Smooth muscle cell (in vitro differentiated cells): ENCODE measurements at regions not wholly inside any gene's neighbourhood (a gene's known extent, or its start where the extent isn't known, plus 50 kb on each side); places are given as distances from the start of the nearest gene placed in this dataset.

Experiments used
- DNase-seq: peaks from one replicate; lab custom pipeline; 2025; ENCODE audit not compliant: unreplicated experiment; lab: John Stamatoyannopoulos, UW
- H2AFZ ChIP-seq: fragments of 200-600 bp; sonication (generic); 2 replicates; pipeline ENCODE4 v1.6.0; 2016; ENCODE audit warnings: antibody characterized with exemption, low read depth, mild to moderate bottlenecking
- H3F3A ChIP-seq: fragments of 200-600 bp; sonication (generic); 2 replicates; pipeline ENCODE4 v1.6.0; 2017; ENCODE audit warnings: antibody characterized with exemption, low read depth
- H3K27ac ChIP-seq: fragments of 200-600 bp; sonication (generic); 2 replicates; pipeline ENCODE4 v1.5.1; 2016; ENCODE audit warnings: low read depth, mild to moderate bottlenecking
- H3K27me3 ChIP-seq: fragments of 200-600 bp; sonication (generic); 2 replicates; pipeline ENCODE4 v1.6.1; 2016; ENCODE audit warnings: low read depth, mild to moderate bottlenecking
- H3K36me3 ChIP-seq: fragments of 200-600 bp; sonication (generic); 2 replicates; pipeline ENCODE4 v1.5.1; 2016; ENCODE audit warnings: low read depth
- H3K4me1 ChIP-seq: fragments of 200-600 bp; sonication (generic); 2 replicates; pipeline ENCODE4 v1.5.1; 2016; ENCODE audit warnings: low read depth
- H3K4me2 ChIP-seq: fragments of 200-600 bp; sonication (generic); 2 replicates; pipeline ENCODE4 v1.6.0; 2016; ENCODE audit warnings: mild to moderate bottlenecking
- H3K4me3 ChIP-seq: fragments of 200-600 bp; sonication (generic); 2 replicates; pipeline ENCODE4 v1.5.1; 2016; ENCODE audit warnings: mild to moderate bottlenecking
- H3K79me2 ChIP-seq: fragments of 200-600 bp; sonication (generic); 2 replicates; pipeline ENCODE4 v1.6.0; 2016; ENCODE audit warnings: low read depth, mild to moderate bottlenecking
- H3K9ac ChIP-seq: fragments of 200-600 bp; sonication (generic); 2 replicates; pipeline ENCODE4 v1.6.0; 2016; ENCODE audit warnings: low read depth
- H3K9me3 ChIP-seq: fragments of 200-600 bp; sonication (generic); replicated peaks from 2 replicates; pipeline ENCODE4 v1.5.1; 2016; ENCODE audit warnings: low read depth
- H4K20me1 ChIP-seq: fragments of 200-600 bp; sonication (generic); 2 replicates; pipeline ENCODE4 v1.6.0; 2016; ENCODE audit warnings: low read depth
- WGBS: methylation state at CpG from one replicate; pipeline ENCODE4 v1.1.7; 2016; ENCODE audit warnings: low lambda C conversion rate; 5-methylcytosine and 5-hydroxymethylcytosine counted together
- TF ChIP-seq, protein P1 (sequence below): fragments of 200-600 bp; sonication (generic); IDR thresholded peaks from 2 replicates; pipeline ENCODE4 v1.5.1; 2017; ENCODE audit warnings: borderline replicate concordance, mild to moderate bottlenecking, antibody characterized with exemption; ENCODE audit not compliant: insufficient read depth, poor library complexity, severe bottlenecking

DNA sequence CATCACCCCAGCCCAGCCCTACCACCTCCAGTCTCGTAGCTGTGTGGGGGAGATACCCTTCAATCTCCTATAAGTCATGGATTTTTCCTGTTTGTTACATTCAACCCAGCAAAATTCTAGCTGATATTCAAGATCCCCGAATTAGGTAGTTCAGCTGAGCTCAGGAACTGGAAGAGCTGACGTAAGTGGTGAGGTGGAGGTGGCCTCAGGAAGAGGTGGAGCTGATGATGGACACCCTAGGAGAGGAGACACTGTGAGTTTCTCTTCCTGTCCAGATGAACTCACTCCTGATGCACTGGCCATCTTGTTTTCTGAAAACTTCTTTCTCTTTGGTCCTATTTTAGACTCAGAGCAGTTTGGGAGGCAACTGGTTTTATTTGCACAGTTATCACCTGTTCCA is 90.5 kb upstream of the PITRM1 start:
- Histone ChIP-seq H2AFZ (no peak overlapping the region), H3K9me3 (no peaks in the 10 kb centered on the region), H3K79me2 (no peaks in the 10 kb centered on the region), H4K20me1 (no peaks in the 10 kb centered on the region), H3K4me3 (no peak overlapping the region), H3K27ac (no peak overlapping the region), H3K9ac (no peak overlapping the region), H3K4me1 (no peaks in the 10 kb centered on the region), H3K4me2 (no peak overlapping the region), H3F3A (no peaks in the 10 kb centered on the region), H3K36me3 (no peaks in the 10 kb centered on the region), H3K27me3 (no peaks in the 10 kb centered on the region)
- TF ChIP-seq, protein P1, sequence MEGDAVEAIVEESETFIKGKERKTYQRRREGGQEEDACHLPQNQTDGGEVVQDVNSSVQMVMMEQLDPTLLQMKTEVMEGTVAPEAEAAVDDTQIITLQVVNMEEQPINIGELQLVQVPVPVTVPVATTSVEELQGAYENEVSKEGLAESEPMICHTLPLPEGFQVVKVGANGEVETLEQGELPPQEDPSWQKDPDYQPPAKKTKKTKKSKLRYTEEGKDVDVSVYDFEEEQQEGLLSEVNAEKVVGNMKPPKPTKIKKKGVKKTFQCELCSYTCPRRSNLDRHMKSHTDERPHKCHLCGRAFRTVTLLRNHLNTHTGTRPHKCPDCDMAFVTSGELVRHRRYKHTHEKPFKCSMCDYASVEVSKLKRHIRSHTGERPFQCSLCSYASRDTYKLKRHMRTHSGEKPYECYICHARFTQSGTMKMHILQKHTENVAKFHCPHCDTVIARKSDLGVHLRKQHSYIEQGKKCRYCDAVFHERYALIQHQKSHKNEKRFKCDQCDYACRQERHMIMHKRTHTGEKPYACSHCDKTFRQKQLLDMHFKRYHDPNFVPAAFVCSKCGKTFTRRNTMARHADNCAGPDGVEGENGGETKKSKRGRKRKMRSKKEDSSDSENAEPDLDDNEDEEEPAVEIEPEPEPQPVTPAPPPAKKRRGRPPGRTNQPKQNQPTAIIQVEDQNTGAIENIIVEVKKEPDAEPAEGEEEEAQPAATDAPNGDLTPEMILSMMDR, result no peak
- WGBS, result 64% methylated on average over 3 of the region's 3 CpGs
- no peak for DNase-seq

- H3F3A ChIP-seq, result no peaks in the 10 kb centered on the region
- H3K79me2 ChIP-seq, result no peaks in the 10 kb centered on the region
- 88% methylated on average over 5 of the region's 5 CpGs for WGBS
- H3K9ac ChIP-seq, result no peak overlapping the region
- H3K36me3 ChIP-seq, result no peaks in the 10 kb centered on the region
- H3K9me3 ChIP-seq, result no peaks in the 10 kb centered on the region
- no peak overlapping the region for H3K4me2 ChIP-seq
- no peaks in the 10 kb centered on the region for H3K27me3 ChIP-seq
- H2AFZ ChIP-seq, result no peak overlapping the region
- H3K4me1 ChIP-seq, result no peaks in the 10 kb centered on the region
- no peak overlapping the region for H3K4me3 ChIP-seq
- H3K27ac ChIP-seq, result no peak overlapping the region
- H4K20me1 ChIP-seq, result no peaks in the 10 kb centered on the region
- TF ChIP-seq, protein P1, result no peak
- DNase-seq, result no peak
Measured at GRCh38 chr10:3261921-3262320, 89.3 kb upstream of the PITRM1 start.

GRCh38 chr10:3260066-3260834 is 87.7 kb upstream of the PITRM1 start:
- H3K79me2 ChIP-seq, result no peaks in the 10 kb centered on the region
- H2AFZ ChIP-seq, result no peak overlapping the region
- WGBS, result 91% methylated on average over 18 of the region's 18 CpGs
- H3K27me3 ChIP-seq, result no peaks in the 10 kb centered on the region
- no peaks in the 10 kb centered on the region for H3K36me3 ChIP-seq
- no peaks in the 10 kb centered on the region for H3K9me3 ChIP-seq
- no peaks in the 10 kb centered on the region for H4K20me1 ChIP-seq
- no peak overlapping the region for H3K9ac ChIP-seq
- TF ChIP-seq, protein P1, result no peak
- DNase-seq, result no peak
- no peaks in the 10 kb centered on the region for H3F3A ChIP-seq
- no peak overlapping the region for H3K4me2 ChIP-seq
- no peaks in the 10 kb centered on the region for H3K4me1 ChIP-seq
- no peak overlapping the region for H3K27ac ChIP-seq
- no peak overlapping the region for H3K4me3 ChIP-seq

- H3K36me3 ChIP-seq, result no peaks in the 10 kb centered on the region
- 98% methylated on average over 11 of the region's 11 CpGs for WGBS
- H3K27ac ChIP-seq, result no peak overlapping the region
- no peak overlapping the region for H3K4me2 ChIP-seq
- no peaks in the 10 kb centered on the region for H3F3A ChIP-seq
- no peak overlapping the region for H3K9ac ChIP-seq
- no peak overlapping the region for H2AFZ ChIP-seq
- H3K9me3 ChIP-seq, result no peaks in the 10 kb centered on the region
- TF ChIP-seq, protein P1, result no peak
- no peaks in the 10 kb centered on the region for H3K4me1 ChIP-seq
- H4K20me1 ChIP-seq, result no peaks in the 10 kb centered on the region
- no peaks in the 10 kb centered on the region for H3K27me3 ChIP-seq
- H3K79me2 ChIP-seq, result no peaks in the 10 kb centered on the region
- H3K4me3 ChIP-seq, result no peak overlapping the region
- no peak for DNase-seq
Measured at GRCh38 chr10:3259499-3259898, 86.9 kb upstream of the PITRM1 start.
